SK-N-MC (cell line): ENCODE measurements at regions not wholly inside any gene's neighbourhood (a gene's known extent, or its start where the extent isn't known, plus 50 kb on each side); places are given as distances from the start of the nearest gene placed in this dataset.

Experiments used
- FOXP2 ChIP-seq: optimal IDR thresholded peaks from 2 replicates; pipeline ENCODE3; 2011; ENCODE audit warnings: mild to moderate bottlenecking, moderate library complexity; ENCODE audit not compliant: insufficient read depth; ENCODE audit errors: extremely low read length, control extremely low read depth
- POLR2AphosphoS5 ChIP-seq: IDR thresholded peaks from 2 replicates; pipeline ENCODE4 v1.6.1; 2012; ENCODE audit warnings: mild to moderate bottlenecking, low read depth, low read length, borderline replicate concordance

DNA sequence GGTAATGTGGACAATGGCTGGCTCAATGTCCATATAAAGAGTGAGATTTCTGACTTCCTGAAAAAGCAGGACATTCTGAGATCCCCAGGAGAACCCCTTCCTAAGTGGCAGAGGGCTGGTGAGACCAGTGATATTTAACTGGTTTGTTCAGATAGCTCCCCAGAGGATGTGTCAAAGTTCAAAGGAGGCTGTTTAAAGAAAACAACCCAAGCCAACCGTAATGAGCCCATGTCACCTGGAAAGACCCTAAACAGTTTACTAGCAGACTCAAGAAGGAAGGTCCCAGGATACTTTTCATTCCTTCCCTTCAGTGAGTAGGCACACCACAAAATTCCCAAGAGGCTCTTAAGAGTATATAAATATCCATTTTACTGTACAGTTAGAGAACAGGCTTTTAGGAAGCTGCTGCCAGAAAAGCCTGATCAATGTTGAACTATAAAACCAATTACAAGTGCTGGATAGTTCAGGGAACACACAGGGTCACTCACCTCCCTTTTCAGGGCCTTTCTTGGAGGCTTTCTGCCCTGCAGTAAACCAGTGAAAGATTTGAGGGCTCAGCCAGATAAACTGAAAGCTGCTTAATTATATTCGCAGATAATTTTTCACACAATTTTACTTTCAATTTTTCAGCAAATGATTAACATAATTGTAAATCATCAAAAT is 293.5 kb downstream of the ASXL3 start:
- TF ChIP-seq FOXP2 (no peak), POLR2AphosphoS5 (no peak)
